ENCODE measurements at regions not wholly inside any gene's neighbourhood (a gene's known extent, or its start where the extent isn't known, plus 50 kb on each side); places are given as distances from the start of the nearest gene placed in this dataset.

DNA sequence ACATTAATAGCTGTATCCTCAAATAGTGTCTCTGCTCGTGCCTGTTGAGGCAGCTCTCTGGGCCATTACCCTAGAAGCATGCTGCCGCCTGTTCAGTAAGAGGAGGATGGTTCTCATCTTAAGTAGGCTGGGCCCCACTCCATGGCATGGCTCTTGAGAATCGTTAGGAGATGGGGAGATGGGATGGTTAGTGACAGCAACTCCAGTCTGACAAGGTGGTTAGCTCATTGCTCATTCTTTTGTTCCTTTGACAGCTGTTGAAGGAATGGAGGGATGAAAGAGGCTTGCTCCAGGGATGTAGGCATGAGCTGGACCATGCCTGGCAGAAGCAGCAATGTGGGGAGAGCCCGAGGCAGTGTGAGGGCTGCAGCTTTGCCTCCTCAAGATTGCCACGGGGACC, 68.2 kb downstream of the MAP10 start:
- TF ChIP-seq, protein P1, sequence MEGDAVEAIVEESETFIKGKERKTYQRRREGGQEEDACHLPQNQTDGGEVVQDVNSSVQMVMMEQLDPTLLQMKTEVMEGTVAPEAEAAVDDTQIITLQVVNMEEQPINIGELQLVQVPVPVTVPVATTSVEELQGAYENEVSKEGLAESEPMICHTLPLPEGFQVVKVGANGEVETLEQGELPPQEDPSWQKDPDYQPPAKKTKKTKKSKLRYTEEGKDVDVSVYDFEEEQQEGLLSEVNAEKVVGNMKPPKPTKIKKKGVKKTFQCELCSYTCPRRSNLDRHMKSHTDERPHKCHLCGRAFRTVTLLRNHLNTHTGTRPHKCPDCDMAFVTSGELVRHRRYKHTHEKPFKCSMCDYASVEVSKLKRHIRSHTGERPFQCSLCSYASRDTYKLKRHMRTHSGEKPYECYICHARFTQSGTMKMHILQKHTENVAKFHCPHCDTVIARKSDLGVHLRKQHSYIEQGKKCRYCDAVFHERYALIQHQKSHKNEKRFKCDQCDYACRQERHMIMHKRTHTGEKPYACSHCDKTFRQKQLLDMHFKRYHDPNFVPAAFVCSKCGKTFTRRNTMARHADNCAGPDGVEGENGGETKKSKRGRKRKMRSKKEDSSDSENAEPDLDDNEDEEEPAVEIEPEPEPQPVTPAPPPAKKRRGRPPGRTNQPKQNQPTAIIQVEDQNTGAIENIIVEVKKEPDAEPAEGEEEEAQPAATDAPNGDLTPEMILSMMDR (conservative IDR thresholded peaks at IDR 0.05; ENCODE audit: low read length): no peak
- TF ChIP-seq EZH2phosphoT487 (IDR thresholded peaks at IDR 0.05; ENCODE audit: borderline replicate concordance, low read depth, low read length): no peak

Data from OCI-LY7 (cell line).